Coronary artery (tissue), 2 donors: ENCODE measurements at regions not wholly inside any gene's neighbourhood (a gene's known extent, or its start where the extent isn't known, plus 50 kb on each side); places are given as distances from the start of the nearest gene placed in this dataset.

Experiments
- DNase-seq: peaks from one replicate; pipeline ENCODE4 v3.0.0-alpha.2; 2017; ENCODE audit warnings: low spot score
- H3K27ac ChIP-seq, 2 donors: fragments of 200-600 bp; sonication (generic); one replicate each; pipeline ENCODE4 v1.5.1; 2016 to 2019
- H3K4me3 ChIP-seq: fragments of 200-600 bp; sonication (generic); 2 replicates; pipeline ENCODE4 v1.5.1; 2016; ENCODE audit warnings: mild to moderate bottlenecking, moderate library complexity
- CTCF ChIP-seq: fragments of 200-600 bp; sonication (generic); IDR thresholded peaks from one replicate; pipeline ENCODE4 v1.5.1; 2019; ENCODE audit warnings: antibody characterized with exemption

GRCh38 chr15:98401029-98401428 is 247.3 kb upstream of the IGF1R start:
- DNase-seq = peak; percentile 75
- no peak for TF ChIP-seq CTCF
- H3K27ac ChIP-seq = peak overlapping the region in 1 of 2 donors; percentile 46
- no peak overlapping the region for H3K4me3 ChIP-seq

DNA sequence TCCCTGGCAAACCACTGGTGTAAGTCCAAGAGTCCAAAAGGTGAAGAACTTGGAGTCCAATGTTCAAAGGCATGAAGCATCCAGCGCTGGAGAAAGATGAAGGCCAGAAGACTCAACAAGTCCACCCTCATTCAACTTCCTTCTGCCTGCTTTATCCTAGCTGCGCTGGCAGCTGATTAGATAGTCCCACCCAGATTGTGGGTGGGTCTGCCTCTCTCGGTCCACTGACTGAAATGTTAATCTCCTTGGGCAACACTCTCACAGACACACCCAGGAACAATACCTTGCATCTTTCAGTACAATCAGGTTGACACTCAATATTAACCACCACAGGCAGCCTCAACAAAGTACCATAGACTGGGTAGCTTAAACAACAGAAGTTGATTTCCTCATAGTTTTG is 245.9 kb upstream of the IGF1R start:
- no peak for TF ChIP-seq CTCF
- no peak overlapping the region for H3K4me3 ChIP-seq
- peak; percentile 43 for DNase-seq
- H3K27ac ChIP-seq = no peak overlapping the region

DNA sequence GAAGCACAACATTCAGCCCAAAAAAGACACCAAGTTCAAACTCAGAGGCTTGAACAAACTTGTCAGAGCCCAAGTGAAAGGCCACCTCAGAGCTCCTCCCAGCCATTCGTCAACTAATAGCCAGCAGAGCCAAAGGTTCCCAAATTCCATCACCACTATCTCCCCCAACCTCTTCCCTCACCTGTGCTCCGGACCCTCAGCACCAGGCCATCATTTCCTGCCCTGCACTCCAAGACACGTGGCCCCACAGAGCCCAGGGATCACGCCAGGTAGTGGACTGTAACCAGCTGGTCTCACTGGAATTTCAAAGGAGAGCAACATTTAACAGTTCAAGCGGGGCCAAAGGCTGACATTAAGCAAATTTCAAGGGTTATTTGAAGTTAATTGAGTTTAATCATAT is 245.2 kb upstream of the IGF1R start:
- Histone ChIP-seq H3K4me3 (no peak overlapping the region), H3K27ac (no peak overlapping the region)
- no peak for TF ChIP-seq CTCF
- no peak for DNase-seq

DNA sequence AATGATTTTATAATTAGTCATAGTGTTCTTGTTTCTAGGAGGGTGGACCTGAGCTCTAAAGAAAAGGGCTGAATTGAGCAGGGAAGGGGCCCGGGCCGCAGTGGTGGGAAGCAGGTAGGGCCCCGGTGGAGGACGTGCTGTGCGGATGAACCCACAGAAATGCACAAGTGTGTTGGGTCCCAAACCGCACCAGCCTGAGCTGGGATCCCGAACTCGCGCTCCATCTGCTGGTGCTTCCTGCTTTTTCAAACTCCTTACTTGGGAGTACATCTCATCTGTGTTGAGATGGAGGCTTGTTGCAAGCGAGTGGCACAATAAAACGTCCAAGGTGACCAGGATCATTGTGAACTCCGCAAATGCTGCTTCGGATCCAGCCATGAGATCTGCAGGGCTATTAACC is 244.8 kb upstream of the IGF1R start:
- no peak for TF ChIP-seq CTCF
- Histone ChIP-seq H3K27ac (no peak overlapping the region), H3K4me3 (no peak overlapping the region)
- no peak for DNase-seq

DNA sequence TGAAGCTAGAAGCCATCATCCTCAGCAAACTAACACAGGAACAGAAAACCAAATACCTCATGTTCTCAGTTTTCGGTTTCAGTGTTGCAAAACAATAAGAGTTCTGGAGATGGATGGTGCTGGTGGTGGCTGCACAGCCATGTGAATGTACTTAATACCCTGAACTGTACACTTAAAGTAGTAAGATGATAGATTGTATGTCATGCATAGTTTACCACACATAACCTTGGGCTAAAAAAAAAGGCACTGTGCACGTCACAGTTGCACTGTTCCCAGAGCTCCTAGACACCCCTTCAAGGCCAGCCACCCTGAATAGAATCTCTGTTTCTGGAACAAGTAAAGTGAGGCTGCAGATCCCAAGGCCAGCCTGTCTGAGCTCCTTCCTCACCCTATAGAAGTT is 243.3 kb upstream of the IGF1R start:
- no peak for TF ChIP-seq CTCF
- Histone ChIP-seq H3K4me3 (no peak overlapping the region), H3K27ac (no peak overlapping the region)
- DNase-seq = no peak

DNA sequence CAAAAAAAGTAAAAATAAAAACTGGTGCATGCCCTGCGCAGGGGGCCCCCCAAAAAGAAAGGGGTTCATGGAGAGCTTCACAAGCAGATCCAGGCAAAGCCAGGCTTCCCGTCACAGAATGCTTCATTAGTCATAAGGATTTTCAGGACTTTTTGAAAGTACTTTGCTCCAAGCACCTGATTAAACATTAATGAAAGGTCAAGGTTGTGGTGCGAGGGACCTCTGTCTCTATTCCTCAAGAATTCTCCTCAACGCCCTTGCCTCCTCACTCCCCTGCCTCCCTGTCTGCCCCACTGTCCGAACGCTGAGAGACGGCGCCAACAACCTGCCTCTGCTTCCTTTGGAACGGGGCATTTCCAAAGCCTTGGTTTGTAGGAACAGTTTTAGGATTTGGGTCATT is 240.1 kb upstream of the IGF1R start:
- DNase-seq = no peak
- H3K4me3 ChIP-seq = no peak overlapping the region
- no peak for TF ChIP-seq CTCF
- H3K27ac ChIP-seq = no peak overlapping the region

GRCh38 chr15:98410328-98410727 is 238.0 kb upstream of the IGF1R start:
- TF ChIP-seq CTCF = no peak
- DNase-seq = no peak
- Histone ChIP-seq H3K27ac (no peak overlapping the region), H3K4me3 (no peak overlapping the region)
